ENCODE measurements at regions not wholly inside any gene's neighbourhood (a gene's known extent, or its start where the extent isn't known, plus 50 kb on each side); places are given as distances from the start of the nearest gene placed in this dataset.

GRCh38 chr18:38386146-38386545, 820.5 kb upstream of the CELF4 start:
- DNase-seq (ENCODE audit: low read depth): no peak

GRCh38 chr18:38369772-38370690, 804.4 kb upstream of the CELF4 start:
- no peak for DNase-seq (ENCODE audit: low read depth)

DNA sequence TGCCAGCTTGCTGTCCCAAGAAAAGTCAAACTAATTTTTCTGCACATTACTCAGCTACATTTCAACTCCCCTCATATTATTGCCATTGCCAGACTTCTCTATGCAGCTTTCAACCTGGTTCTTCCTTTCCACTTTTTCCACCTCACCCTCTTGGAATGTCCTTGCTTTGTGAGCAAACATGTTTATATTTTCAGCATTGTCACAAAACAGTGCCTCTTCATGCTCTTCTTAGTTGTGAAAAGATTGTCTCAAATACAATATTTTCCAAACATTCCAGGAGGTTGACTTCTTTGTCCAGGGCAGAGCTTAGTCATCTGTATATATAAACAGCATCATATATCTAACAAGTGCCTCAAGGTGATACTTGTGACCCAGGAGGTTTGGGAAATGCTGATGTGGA, 803.3 kb upstream of the CELF4 start:
- no peak for DNase-seq (ENCODE audit: low read depth)

- DNase-seq (ENCODE audit: low read depth): no peak
Observed at GRCh38 chr18:38368246-38368645, 802.6 kb upstream of the CELF4 start.

DNA sequence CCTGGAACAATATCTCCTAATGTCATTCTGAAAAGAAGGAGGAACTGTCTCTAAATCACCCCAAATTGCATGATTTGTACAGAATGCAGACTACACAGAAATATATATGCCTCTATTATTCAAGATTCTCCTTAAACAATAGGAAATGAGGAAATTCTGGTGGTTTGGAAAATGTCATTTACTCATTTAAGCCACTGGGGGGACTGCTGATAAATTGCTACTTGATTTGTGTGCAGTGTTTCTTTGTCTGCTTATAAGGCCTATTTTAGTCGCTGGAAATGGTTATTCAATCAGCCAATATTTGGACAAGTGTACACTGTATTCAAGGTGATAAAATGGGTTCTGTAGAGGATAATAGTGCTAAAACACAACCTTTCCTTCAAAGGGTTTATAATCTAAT, 801.9 kb upstream of the CELF4 start:
- no peak for DNase-seq (ENCODE audit: low read depth)

- DNase-seq (ENCODE audit: low read depth): no peak
Observed at GRCh38 chr18:38362286-38362792, 796.7 kb upstream of the CELF4 start.

- DNase-seq (ENCODE audit: low read depth): no peak
Observed at GRCh38 chr18:38358805-38359657, 793.4 kb upstream of the CELF4 start.

- no peak for DNase-seq (ENCODE audit: low read depth)
Observed at GRCh38 chr18:38353149-38353548, 787.6 kb upstream of the CELF4 start.

GRCh38 chr18:38350141-38350540, 784.5 kb upstream of the CELF4 start:
- DNase-seq (ENCODE audit: low read depth): no peak

GRCh38 chr18:38330573-38330972, 765.0 kb upstream of the CELF4 start:
- no peak for DNase-seq (ENCODE audit: low read depth)

DNA sequence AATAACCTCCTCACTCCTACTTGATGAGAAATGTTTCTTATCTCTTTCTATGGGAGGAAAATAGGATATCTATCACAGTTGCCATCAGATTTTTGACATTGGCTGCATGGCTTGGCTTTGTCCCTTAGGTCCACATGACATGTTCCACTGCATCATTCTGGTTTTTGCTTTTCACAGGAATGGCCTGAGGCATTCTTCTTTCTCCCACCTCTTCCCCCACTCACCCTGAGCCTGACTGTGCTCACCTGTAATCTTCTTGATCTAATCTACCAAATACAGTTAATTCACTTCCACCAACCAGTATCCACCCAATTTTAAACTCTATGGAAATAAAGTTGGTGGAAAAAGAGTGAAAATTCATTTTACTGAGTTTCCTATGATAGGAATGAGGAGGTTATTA, 763.5 kb upstream of the CELF4 start:
- no peak for DNase-seq (ENCODE audit: low read depth)

GRCh38 chr18:38322206-38322605, 756.6 kb upstream of the CELF4 start:
- no peak for DNase-seq (ENCODE audit: low read depth)

GRCh38 chr18:38321262-38321661, 755.7 kb upstream of the CELF4 start:
- DNase-seq (ENCODE audit: low read depth): no peak

- no peak for DNase-seq (ENCODE audit: low read depth)
Observed at GRCh38 chr18:38318416-38318815, 752.8 kb upstream of the CELF4 start.

GRCh38 chr18:38313831-38314230, 748.2 kb upstream of the CELF4 start:
- no peak for DNase-seq (ENCODE audit: low read depth)

- DNase-seq (ENCODE audit: low read depth): no peak
Observed at GRCh38 chr18:38312532-38312931, 746.9 kb upstream of the CELF4 start.

DNA sequence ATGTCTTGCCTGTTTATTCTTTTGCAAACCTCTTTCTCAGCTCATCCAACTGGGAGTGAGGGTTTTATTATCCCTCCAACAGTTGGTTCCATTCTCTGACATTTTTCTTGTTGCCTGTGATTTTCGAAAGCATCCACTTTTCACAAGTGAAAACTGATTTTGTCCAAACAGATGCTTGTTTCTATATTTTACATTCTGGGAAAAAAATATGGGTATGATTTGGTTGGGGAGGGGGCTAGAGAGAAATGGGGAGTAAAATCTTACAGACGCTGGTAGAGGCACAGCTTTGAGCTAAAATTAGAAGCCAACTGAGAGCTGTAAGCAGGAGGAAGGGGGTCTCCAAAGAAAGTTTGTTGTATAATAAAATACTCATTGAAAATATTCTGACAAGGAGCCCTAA, 745.3 kb upstream of the CELF4 start:
- DNase-seq (ENCODE audit: low read depth): no peak

DNA sequence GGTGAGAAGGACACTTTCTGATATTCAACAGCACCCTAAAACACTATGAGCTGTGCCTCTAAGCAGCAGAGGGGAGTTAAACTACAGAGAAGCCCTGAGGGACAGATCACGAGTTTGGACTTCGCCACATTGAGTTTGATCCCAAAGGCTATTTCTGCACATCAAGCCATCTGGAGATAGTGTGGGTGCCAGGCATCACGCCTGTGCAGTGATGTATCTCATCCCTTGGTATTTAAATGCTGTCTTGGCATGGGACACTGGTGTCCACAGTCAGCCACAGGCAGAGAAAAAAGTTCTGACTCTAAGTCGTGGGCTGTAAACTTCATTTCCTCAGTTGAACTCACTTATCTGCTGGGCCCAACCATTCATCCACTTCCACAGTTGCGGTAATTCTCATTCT, 742.3 kb upstream of the CELF4 start:
- DNase-seq (ENCODE audit: low read depth): no peak

DNA sequence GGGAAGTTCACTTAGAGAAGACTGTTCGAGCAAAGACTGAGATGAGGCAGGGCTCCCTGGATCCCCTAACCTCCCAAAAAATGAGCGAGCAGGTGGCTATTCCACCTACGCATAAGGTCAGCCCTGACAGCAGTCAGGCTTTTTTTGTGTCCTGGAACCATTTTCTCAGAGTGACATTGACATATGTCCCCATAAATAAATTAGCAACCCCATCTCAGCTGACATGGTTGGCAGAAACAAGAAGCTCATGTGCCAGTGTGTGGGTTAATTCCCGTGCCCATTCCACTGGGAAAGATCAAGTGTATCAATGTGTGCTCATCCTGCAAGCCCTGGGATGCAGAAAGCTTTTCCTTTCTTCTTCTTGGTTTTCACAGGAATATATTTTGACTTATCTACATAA, 740.4 kb upstream of the CELF4 start:
- DNase-seq (ENCODE audit: low read depth): no peak

- no peak for DNase-seq (ENCODE audit: low read depth)
Observed at GRCh38 chr18:38301621-38302020, 736.0 kb upstream of the CELF4 start.

DNA sequence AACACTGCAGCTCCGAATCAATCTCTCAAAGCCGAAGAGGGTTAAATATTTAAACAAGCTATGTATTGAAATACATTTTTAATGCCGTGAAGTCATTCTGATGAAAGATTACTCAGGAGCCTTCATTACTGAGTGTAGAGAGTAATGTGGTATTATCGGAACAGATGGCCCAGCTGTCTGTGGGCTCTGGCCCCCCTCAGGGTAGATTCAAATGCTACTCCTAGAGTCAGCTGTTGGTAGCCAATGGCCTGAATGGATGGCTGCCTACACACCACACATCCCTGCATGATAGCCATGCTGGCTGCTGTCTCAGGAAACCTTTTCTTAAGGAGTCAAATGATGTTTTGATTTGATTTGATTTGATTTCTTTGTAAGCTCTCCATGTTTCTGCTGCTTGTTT, 732.3 kb upstream of the CELF4 start:
- no peak for DNase-seq (ENCODE audit: low read depth)

GRCh38 chr18:38290229-38290628, 724.6 kb upstream of the CELF4 start:
- DNase-seq (ENCODE audit: low read depth): no peak

- no peak for DNase-seq (ENCODE audit: low read depth)
Observed at GRCh38 chr18:38284972-38285371, 719.4 kb upstream of the CELF4 start.
